ENCODE measurements at regions not wholly inside any gene's neighbourhood (a gene's known extent, or its start where the extent isn't known, plus 50 kb on each side); places are given as distances from the start of the nearest gene placed in this dataset.
"Not testable (repeated sequence)": the region's sequence is repeated elsewhere in the genome, so short reads cannot be mapped to it uniquely, and the experiment has no call there.

GRCh38 chr12:124070394-124071074 lies 97.5 kb downstream of the ZNF664 start:
- DNase-seq, result not testable (repeated sequence)

- no peak for DNase-seq
These were observed 98.0 kb downstream of the ZNF664 start for GRCh38 chr12:124071075-124071443.

- DNase-seq, result no peak
These were observed 100.5 kb downstream of the ZNF664 start for GRCh38 chr12:124073356-124074035.

- no peak for DNase-seq
These were observed 102.8 kb downstream of the ZNF664 start for GRCh38 chr12:124075841-124076240.

GRCh38 chr12:124077701-124078100 lies 104.7 kb downstream of the ZNF664 start:
- DNase-seq, result no peak

- DNase-seq, result no peak
These were observed 105.8 kb downstream of the ZNF664 start for GRCh38 chr12:124078800-124079199.

GRCh38 chr12:124080649-124081048 lies 107.6 kb downstream of the ZNF664 start:
- DNase-seq, result no peak

GRCh38 chr12:124082012-124082411 lies 109.0 kb downstream of the ZNF664 start:
- no peak for DNase-seq

GRCh38 chr12:124082687-124083086 lies 109.7 kb downstream of the ZNF664 start:
- no peak for DNase-seq

GRCh38 chr12:124083708-124084107 lies 110.7 kb downstream of the ZNF664 start:
- no peak for DNase-seq

- DNase-seq, result no peak
These were observed 112.6 kb downstream of the ZNF664 start for GRCh38 chr12:124085419-124086296.

GRCh38 chr12:124086299-124086898 lies 113.4 kb downstream of the ZNF664 start:
- no peak for DNase-seq

GRCh38 chr12:124087266-124088051 lies 114.4 kb downstream of the ZNF664 start:
- DNase-seq, result no peak

- no peak for DNase-seq
These were observed 115.3 kb downstream of the ZNF664 start for GRCh38 chr12:124088217-124088907.

GRCh38 chr12:124089181-124089914 lies 116.3 kb downstream of the ZNF664 start:
- not testable (repeated sequence) for DNase-seq

- DNase-seq, result no peak
These were observed 118.8 kb downstream of the ZNF664 start for GRCh38 chr12:124091835-124092234.

GRCh38 chr12:124092532-124092931 lies 119.5 kb downstream of the ZNF664 start:
- not testable (repeated sequence) for DNase-seq

GRCh38 chr12:124093297-124093696 lies 120.3 kb downstream of the ZNF664 start:
- no peak for DNase-seq

GRCh38 chr12:124094188-124094587 lies 121.2 kb downstream of the ZNF664 start:
- DNase-seq, result no peak

- DNase-seq, result no peak
These were observed 121.7 kb downstream of the ZNF664 start for GRCh38 chr12:124094733-124095132.

GRCh38 chr12:124096109-124096508 lies 123.1 kb downstream of the ZNF664 start:
- DNase-seq, result no peak
